ENCODE measurements at regions not wholly inside any gene's neighbourhood (a gene's known extent, or its start where the extent isn't known, plus 50 kb on each side); places are given as distances from the start of the nearest gene placed in this dataset.

DNA sequence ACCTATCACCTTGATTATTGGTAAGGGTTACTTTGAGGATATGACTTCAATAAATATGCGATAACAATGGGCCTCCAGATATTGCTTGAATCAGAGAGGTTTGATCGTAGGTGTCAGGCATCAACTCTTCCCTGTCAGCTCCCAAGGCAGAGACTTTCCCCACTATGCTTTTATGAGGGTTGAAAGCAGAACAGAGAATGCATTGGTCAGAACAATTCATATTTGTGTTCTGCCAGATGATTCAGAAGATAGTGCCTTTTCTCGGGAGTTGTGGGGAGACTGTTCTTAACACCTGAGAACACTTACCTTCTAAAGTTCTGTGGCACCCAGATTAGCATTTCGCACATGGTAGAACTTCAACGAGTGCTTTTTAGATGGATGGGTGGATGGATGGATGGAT lies 386.3 kb upstream of the CADM1 start:
- H3K9me3 ChIP-seq (ENCODE audit: control insufficient read depth, insufficient read depth, low read depth, low read length): no peaks in the 10 kb centered on the region
- no peak overlapping the region for H3K4me2 ChIP-seq (ENCODE audit: extremely low read depth, insufficient read depth, low read length)
- no peak overlapping the region for H2AFZ ChIP-seq (ENCODE audit: low read length)

DNA sequence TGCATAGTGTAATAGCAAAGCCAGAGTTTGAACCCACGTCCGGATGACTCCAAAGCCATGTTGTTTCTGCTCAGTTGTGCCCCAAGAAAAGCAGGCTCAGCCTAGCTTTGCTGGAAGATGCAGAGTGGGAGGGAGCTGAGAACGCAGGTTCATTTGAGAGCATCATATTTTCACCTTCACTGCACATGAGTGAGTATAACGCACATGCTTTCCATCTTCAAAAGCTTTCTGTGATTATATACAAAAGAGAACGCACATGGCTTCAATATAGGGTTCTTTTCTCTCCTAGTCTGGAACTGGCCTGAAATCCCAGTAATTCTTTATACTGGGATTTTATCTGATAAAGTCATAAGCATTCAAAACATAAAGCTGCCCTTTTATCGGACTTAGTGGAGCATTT lies 385.5 kb upstream of the CADM1 start:
- no peak for DNase-seq (ENCODE audit: low read depth in 2 of 2)
- H4K20me1 ChIP-seq (ENCODE audit: control insufficient read depth, extremely low read depth, insufficient read depth, low read length): no peaks in the 10 kb centered on the region
- H3K9ac ChIP-seq (ENCODE audit: insufficient read depth, low read length): no peak overlapping the region
- no peaks in the 10 kb centered on the region for H3K36me3 ChIP-seq (ENCODE audit: control insufficient read depth, insufficient read depth, low read length)
- no peaks in the 10 kb centered on the region for H3K27me3 ChIP-seq (ENCODE audit: control insufficient read depth, insufficient read depth, low read length)
- H3K4me2 ChIP-seq (ENCODE audit: extremely low read depth, insufficient read depth, low read length): no peak overlapping the region
- no peak overlapping the region for H3K27ac ChIP-seq (ENCODE audit: insufficient read depth, low read length)
- no peaks in the 10 kb centered on the region for H3K9me3 ChIP-seq (ENCODE audit: control insufficient read depth, insufficient read depth, low read depth, low read length)
- no peak for TF ChIP-seq EZH2 (IDR thresholded peaks at IDR 0.05; ENCODE audit: low read length, missing control alignments)
- TF ChIP-seq, protein P1, sequence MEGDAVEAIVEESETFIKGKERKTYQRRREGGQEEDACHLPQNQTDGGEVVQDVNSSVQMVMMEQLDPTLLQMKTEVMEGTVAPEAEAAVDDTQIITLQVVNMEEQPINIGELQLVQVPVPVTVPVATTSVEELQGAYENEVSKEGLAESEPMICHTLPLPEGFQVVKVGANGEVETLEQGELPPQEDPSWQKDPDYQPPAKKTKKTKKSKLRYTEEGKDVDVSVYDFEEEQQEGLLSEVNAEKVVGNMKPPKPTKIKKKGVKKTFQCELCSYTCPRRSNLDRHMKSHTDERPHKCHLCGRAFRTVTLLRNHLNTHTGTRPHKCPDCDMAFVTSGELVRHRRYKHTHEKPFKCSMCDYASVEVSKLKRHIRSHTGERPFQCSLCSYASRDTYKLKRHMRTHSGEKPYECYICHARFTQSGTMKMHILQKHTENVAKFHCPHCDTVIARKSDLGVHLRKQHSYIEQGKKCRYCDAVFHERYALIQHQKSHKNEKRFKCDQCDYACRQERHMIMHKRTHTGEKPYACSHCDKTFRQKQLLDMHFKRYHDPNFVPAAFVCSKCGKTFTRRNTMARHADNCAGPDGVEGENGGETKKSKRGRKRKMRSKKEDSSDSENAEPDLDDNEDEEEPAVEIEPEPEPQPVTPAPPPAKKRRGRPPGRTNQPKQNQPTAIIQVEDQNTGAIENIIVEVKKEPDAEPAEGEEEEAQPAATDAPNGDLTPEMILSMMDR (conservative IDR thresholded peaks at IDR 0.05 in 1 of 2, IDR thresholded peaks at IDR 0.05 in 1 of 2; ENCODE audit: low read depth in 1 of 2, low read length in 2 of 2): no peak
- H3K4me1 ChIP-seq (ENCODE audit: control insufficient read depth, extremely low read depth, insufficient read depth, low read length): peaks cover 2% of the 10 kb centered on the region
- no peaks in the 10 kb centered on the region for H3K79me2 ChIP-seq (ENCODE audit: control insufficient read depth, insufficient read depth, low read length)
- H3K4me3 ChIP-seq (replicated peaks in 1 of 4; ENCODE audit: control extremely low read depth in 1 of 4, insufficient read depth in 1 of 4, low read depth in 3 of 4, low read length in 4 of 4): no peak overlapping the region
- H2AFZ ChIP-seq (ENCODE audit: low read length): no peak overlapping the region

More for the DNA sequence above, 386.3 kb upstream of the CADM1 start:
- Histone ChIP-seq H3K79me2 (ENCODE audit: control insufficient read depth, insufficient read depth, low read length) (no peaks in the 10 kb centered on the region), H3K4me3 (replicated peaks in 1 of 4; ENCODE audit: control extremely low read depth in 1 of 4, insufficient read depth in 1 of 4, low read depth in 3 of 4, low read length in 4 of 4) (no peak overlapping the region), H4K20me1 (ENCODE audit: control insufficient read depth, extremely low read depth, insufficient read depth, low read length) (no peaks in the 10 kb centered on the region), H3K4me1 (ENCODE audit: control insufficient read depth, extremely low read depth, insufficient read depth, low read length) (peaks cover 2% of the 10 kb centered on the region), H3K27ac (ENCODE audit: insufficient read depth, low read length) (no peak overlapping the region), H3K27me3 (ENCODE audit: control insufficient read depth, insufficient read depth, low read length) (no peaks in the 10 kb centered on the region), H3K9ac (ENCODE audit: insufficient read depth, low read length) (no peak overlapping the region), H3K36me3 (ENCODE audit: control insufficient read depth, insufficient read depth, low read length) (no peaks in the 10 kb centered on the region)
- DNase-seq (ENCODE audit: low read depth in 2 of 2): no peak
- no peak for TF ChIP-seq EZH2 (IDR thresholded peaks at IDR 0.05; ENCODE audit: low read length, missing control alignments)
- TF ChIP-seq, protein P1 (conservative IDR thresholded peaks at IDR 0.05 in 1 of 2, IDR thresholded peaks at IDR 0.05 in 1 of 2; ENCODE audit: low read depth in 1 of 2, low read length in 2 of 2): no peak

DNA sequence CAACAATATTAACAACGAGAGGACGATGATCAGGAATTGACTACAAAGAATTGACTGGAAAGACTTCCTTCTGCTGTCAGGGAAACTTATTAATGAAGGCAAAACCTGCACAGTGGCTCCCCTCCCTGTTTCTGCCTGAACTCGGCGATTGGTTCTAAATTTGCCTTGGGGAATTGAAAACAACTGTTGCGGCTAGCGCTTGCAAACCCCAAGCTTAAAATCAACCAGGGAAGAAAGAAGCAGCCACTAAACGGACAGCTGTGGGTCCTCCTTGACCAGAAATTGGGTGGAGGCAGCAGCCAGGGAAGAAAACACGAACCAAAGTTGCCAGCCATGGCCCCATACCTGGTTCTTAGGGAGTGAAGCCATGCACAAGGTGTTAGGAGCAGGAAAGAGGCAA lies 383.5 kb upstream of the CADM1 start:
- TF ChIP-seq EZH2 (IDR thresholded peaks at IDR 0.05; ENCODE audit: low read length, missing control alignments): no peak
- TF ChIP-seq, protein P1 (conservative IDR thresholded peaks at IDR 0.05 in 1 of 2, IDR thresholded peaks at IDR 0.05 in 1 of 2; ENCODE audit: low read depth in 1 of 2, low read length in 2 of 2): no peak
- Histone ChIP-seq H3K36me3 (ENCODE audit: control insufficient read depth, insufficient read depth, low read length) (no peaks in the 10 kb centered on the region), H3K27ac (ENCODE audit: insufficient read depth, low read length) (no peak overlapping the region)

More for the DNA sequence above, 383.5 kb upstream of the CADM1 start:
- Histone ChIP-seq H4K20me1 (ENCODE audit: control insufficient read depth, extremely low read depth, insufficient read depth, low read length) (no peaks in the 10 kb centered on the region), H3K27me3 (ENCODE audit: control insufficient read depth, insufficient read depth, low read length) (no peaks in the 10 kb centered on the region), H3K79me2 (ENCODE audit: control insufficient read depth, insufficient read depth, low read length) (no peaks in the 10 kb centered on the region), H3K9ac (ENCODE audit: insufficient read depth, low read length) (no peak overlapping the region), H2AFZ (ENCODE audit: low read length) (no peak overlapping the region), H3K4me2 (ENCODE audit: extremely low read depth, insufficient read depth, low read length) (no peak overlapping the region), H3K4me3 (replicated peaks in 1 of 4; ENCODE audit: control extremely low read depth in 1 of 4, insufficient read depth in 1 of 4, low read depth in 3 of 4, low read length in 4 of 4) (no peak overlapping the region), H3K4me1 (ENCODE audit: control insufficient read depth, extremely low read depth, insufficient read depth, low read length) (no peaks in the 10 kb centered on the region), H3K9me3 (ENCODE audit: control insufficient read depth, insufficient read depth, low read depth, low read length) (no peaks in the 10 kb centered on the region)
- DNase-seq (ENCODE audit: low read depth in 2 of 2): no peak
